GM18858 (cell line): ENCODE measurements at regions not wholly inside any gene's neighbourhood (a gene's known extent, or its start where the extent isn't known, plus 50 kb on each side); places are given as distances from the start of the nearest gene placed in this dataset.
"Not testable (repeated sequence)": the region's sequence is repeated elsewhere in the genome, so short reads cannot be mapped to it uniquely, and the experiment has no call there.

ENCODE experiments used
- ATAC-seq: cut with Tn5 transposase; IDR thresholded peaks from one replicate; pipeline ENCODE4 v1.9.1; 2021; ENCODE audit not compliant: unreplicated experiment

DNA sequence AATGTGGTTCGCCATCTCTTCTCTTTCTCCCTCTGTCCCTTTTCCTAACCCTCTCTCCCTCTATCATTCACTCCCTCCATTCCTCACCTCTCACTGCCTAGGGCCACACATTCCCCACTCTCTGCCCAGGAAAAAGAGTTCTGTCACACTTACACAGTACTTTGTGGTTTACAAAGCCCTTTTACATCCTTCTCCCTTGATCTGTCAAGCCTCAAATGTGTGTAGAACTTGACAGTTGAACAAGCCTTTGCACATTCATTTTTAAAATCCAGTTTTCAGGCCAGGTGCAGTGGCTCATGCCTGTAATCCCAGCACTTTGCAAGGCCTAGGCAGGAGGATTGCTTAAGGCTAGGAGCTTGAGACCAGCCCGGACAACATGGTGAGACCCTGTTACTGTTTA is 156.3 kb downstream of the VSIG4 start:
- ATAC-seq, result no peak

GRCh38 chrX:65879977-65880799 is 159.7 kb downstream of the VSIG4 start:
- no peak for ATAC-seq

DNA sequence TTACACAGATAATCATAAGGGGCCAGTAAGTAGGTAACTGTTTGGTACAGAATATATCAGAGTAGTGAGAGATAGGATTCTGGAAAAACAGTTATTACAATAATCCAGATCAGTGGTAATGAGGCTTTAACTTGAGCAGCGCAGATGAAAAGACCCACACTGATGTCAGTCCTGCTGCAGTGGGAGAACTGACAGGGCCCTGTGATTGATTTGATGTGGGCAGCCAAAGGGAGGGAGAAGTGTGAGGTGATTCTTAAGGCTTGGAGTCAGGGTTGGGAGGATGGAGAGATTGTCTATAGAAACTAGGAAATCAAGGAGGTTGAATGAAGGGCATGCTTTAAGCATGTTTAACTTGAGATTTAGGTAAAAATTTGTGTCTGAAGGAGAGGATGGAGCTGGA is 161.4 kb downstream of the VSIG4 start:
- ATAC-seq, result no peak

DNA sequence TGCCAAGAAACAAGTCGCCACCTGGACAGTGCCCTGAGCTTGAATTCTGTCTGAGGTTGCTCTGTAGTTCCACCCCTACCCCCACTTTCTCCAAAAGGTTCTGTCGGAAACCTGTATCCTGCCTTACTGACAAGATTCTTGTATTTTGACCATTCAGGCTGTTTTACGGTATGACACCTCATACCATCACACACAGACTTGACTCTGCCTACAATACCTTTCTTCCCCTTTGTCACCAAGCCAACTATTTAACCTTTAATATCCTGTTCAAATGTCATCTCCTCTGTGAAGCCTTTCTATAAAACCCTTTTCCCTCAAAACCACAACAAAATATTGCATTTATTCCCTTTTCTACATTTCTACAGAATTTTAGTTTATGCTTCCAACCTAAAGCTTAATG is 161.9 kb downstream of the VSIG4 start:
- ATAC-seq, result no peak

- not testable (repeated sequence) for ATAC-seq
Measured at GRCh38 chrX:65875614-65876013, 164.3 kb downstream of the VSIG4 start.

DNA sequence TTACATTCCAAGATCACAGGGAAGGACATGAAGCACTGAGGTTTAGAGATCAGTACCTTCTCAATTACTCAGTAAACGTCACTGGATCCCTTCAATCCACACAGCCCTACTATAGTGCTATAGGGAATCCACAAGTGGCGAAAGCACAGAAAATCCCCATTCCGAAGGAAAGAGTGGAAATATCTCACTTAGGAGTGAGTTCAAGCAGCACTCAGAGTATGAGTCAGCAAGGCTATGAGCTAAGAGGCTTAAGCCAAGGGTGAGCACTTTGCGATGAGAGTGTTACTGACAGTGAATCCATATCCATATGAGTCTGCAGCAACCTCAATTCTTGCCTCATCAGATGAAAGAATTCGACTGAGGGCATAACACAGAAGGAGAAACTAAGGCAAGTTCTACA is 165.1 kb downstream of the VSIG4 start:
- ATAC-seq, result no peak

GRCh38 chrX:65874110-65874509 is 165.8 kb downstream of the VSIG4 start:
- no peak for ATAC-seq

DNA sequence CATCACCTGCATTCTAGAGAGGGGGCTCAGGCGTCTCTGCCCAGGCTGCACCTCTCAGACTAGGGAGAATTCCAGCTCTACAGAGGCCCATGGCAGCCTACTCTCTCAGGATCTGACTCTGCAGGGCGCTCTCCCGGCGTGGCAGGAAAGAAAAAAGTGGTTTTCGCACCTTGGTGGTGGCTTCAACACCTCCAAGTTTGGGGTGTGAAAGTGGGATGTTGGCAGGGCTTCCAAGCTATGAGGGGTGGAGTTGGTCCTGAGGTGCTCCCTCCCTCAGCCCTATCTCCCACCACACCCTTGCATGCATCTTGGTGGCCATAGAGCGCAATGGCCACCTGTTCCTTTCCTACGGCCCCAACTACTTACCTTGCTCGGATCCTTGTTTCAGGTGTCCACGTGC is 166.5 kb downstream of the VSIG4 start:
- ATAC-seq, result no peak

- peak; percentile 48 for ATAC-seq
Measured at GRCh38 chrX:65871671-65872311, 168.1 kb downstream of the VSIG4 start.

- ATAC-seq, result not testable (repeated sequence)
Measured at GRCh38 chrX:65870544-65870943, 169.3 kb downstream of the VSIG4 start.

DNA sequence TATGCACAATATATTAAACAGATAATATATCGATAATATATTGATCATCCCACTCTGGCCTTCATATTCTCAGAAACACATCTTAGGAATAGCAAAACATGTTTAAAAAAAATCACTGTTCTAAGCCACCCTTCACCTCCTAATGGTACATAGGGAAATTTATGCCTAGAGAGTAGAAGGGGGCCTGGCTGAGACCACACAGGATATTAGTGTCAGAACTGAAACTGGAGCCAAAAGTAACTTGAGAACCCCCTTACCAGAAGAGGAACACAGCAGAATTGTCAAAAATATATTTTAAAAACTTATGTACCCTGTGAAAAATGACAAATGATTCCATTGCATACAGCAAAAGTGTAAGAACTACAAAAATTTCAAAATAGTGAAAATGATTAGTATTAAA is 173.1 kb downstream of the VSIG4 start:
- no peak for ATAC-seq

DNA sequence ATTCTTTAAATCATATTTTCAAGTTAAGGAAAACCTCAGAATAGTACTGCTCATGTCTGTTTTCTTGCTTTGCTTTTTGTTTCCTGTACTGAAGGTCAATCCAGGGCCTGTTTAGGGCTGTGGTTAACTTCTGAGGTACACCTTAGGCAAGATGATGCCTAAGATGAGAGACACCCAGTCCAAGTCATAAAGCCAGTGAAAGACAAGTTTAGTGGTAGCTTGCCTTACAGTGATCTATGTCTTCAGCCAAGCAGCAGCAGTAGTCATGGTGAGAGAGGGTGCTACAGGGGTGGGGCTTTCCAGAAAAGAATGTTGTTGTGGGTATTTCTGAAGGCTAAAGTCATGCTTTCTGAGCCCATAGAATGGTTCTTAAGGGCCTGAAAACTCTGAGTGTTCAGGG is 173.7 kb downstream of the VSIG4 start:
- peak; percentile 75 for ATAC-seq

DNA sequence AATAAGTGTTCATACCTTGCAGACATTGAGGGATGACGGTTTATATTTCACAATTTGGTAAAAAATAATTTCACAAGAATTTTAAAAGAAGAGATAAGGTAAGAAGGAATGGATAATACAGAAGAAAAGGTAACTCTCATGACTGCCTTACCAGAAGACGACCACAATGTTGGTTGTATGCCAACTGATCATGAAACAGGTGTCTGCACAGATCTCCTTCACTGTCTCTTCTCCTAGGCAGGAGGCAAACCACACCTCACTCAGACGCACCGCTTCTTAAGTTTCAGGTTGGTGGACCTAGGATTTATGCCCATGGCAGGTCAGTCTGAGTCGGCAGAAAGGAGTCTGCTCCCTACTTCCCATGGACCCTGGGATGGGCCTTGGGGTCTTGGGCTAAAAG is 177.2 kb downstream of the VSIG4 start:
- no peak for ATAC-seq

DNA sequence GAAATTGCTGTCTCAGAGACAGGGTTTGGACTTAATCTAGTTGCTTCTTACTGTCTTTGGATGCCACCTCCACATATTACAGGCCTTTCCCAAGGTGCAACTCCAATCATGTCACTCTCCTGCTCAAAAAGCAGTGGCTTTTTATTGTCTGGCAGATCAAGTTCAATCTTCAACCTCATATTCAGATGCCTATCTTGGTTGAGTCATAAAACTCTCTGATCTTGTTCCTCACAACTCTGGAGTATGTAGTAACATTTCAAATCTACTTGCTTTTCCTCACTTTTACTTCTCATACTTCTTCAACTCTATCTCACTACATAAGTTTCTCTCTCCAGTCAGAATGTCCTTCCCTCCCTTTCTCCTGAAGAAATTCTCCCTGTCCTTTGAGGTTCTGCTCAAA is 180.6 kb downstream of the VSIG4 start:
- no peak for ATAC-seq

- ATAC-seq, result not testable (repeated sequence)
Measured at GRCh38 chrX:65854437-65854836, 185.4 kb downstream of the VSIG4 start.

- not testable (repeated sequence) for ATAC-seq
Measured at GRCh38 chrX:65851306-65851705, 183.9 kb downstream of the MSN start.

DNA sequence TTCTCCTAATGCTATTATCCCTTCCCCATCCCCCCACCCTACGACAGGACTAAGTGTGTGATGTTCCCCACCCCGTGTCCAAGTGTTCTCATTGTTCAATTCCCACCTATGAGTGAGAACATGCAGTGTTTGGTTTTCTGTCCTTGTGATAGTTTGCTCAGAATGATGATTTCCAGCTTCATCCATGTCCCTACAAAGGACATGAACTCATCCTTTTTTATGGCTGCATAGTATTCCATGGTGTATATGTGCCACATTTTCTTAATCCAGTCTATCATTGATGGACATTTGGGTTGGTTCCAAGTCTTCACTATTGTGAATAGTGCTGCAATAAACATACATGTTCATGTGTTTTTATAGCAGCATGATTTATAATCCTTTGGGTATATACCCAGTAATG is 183.4 kb downstream of the MSN start:
- ATAC-seq, result not testable (repeated sequence)

GRCh38 chrX:65846974-65847373 is 179.5 kb downstream of the MSN start:
- ATAC-seq, result no peak

DNA sequence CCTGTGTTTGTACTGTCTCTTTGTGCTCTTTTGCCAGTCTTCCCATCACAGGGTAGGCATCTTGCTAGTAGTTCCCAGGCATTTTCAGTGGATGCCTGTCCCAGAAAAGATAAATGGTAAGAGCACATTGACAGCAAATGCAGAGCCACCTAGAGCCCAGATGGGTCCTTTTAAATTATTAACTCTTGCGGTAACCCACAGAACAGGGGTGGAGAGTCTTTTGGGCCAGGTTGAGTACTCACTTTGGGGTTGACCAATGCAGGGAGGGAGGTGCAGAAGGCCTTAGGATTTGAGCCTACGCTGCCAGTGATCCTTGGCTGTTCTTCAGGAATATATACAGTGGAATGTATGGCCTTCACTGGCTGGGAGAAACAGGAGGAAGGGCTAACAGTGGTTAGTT is 173.8 kb downstream of the MSN start:
- ATAC-seq, result no peak

DNA sequence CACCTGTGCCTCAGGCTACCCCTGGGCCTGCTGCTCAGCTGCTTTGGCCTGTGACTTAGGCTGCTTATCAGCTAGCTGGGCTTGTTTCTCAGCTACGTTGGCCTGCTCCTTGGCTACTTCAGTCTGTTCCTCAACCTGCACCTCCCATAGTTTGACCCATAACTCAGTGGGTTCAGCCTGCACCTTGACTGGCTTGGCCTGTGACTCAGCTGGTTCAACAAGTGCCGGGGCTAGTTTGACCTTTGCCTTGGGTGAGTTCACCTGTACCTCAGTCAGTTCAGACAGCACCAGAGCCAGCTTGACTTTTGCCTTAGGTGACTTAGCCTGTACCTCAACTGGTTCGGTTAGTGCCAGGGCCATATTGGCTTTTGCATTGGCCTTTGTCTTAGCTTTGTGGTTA is 171.2 kb downstream of the MSN start:
- ATAC-seq, result no peak

DNA sequence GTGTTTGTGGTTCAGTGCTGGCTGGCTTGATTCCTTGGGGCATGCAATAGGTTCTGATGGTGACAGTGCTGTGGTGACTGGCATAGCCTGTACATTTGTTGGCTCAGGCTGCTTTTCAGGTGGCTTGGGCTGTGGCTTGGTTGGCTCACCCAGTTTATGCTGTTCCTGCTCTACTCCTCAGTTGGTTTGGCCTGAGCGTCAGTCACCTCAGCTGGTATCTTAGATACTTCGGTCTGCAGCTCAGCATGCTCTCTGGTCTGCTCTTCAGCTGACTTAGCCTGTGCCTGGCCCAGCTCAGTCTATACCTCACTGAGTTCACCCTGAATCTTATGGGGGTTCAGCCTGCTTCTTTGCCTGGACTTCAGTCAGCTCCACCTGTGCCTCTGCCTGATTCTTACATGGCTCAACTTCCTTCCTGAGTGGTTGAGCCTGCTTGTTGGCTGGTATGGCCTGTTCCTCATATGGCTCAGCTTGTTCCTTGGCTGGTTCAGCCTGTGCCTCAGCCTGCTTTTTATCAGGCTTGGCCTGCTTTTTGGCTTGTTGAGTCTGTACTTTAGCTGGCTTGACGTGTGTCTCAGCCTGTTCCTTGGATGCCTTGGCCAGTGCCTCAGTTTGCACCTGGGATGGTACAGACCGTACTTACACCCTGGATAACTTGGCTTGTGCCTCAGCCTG is 170.6 kb downstream of the MSN start:
- no peak for ATAC-seq

DNA sequence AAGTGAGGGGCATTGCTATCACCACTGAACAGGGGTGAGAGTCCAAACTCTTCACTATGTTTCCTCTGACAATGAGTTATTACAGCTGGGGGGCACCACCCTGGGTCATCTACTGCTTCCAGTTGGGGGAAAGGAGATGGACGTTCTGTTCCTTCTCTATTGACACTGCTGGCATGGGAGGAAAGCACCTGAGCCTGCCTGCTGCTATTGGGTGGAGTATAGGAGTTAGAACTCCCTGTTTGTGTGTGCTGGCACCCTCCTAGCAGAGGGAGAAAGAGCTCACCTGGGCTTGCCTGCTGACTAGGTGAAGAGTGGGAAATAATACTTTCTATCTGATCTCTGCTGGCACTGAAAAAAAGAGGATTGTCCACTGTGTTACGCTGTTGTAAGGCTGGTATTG is 163.8 kb downstream of the MSN start:
- ATAC-seq, result no peak
